ENCODE measurements at regions not wholly inside any gene's neighbourhood (a gene's known extent, or its start where the extent isn't known, plus 50 kb on each side); places are given as distances from the start of the nearest gene placed in this dataset.

- TF ChIP-seq POLR2AphosphoS5 (IDR thresholded peaks at IDR 0.05) (no peak), CTCF (IDR thresholded peaks at IDR 0.05) (no peak), POLR2A (IDR thresholded peaks at IDR 0.05) (no peak)
Observed at GRCh38 chr11:97800891-97801290, 1219.9 kb upstream of the CNTN5 start.

All from breast epithelium (tissue), 3 donors.